Hepatocyte (in vitro differentiated cells): ENCODE measurements at regions not wholly inside any gene's neighbourhood (a gene's known extent, or its start where the extent isn't known, plus 50 kb on each side); places are given as distances from the start of the nearest gene placed in this dataset.

Experiments used
- CTCF ChIP-seq: fragments of 200-600 bp; sonication (generic); IDR thresholded peaks from 2 replicates; pipeline ENCODE4 v1.5.1; 2016; ENCODE audit warnings: antibody characterized with exemption, mild to moderate bottlenecking; ENCODE audit not compliant: poor library complexity
- EZH2 ChIP-seq: fragments of 200-600 bp; sonication (generic); IDR thresholded peaks from 2 replicates; pipeline ENCODE4 v1.6.1; 2016; ENCODE audit warnings: antibody characterized with exemption, mild to moderate bottlenecking, borderline replicate concordance

DNA sequence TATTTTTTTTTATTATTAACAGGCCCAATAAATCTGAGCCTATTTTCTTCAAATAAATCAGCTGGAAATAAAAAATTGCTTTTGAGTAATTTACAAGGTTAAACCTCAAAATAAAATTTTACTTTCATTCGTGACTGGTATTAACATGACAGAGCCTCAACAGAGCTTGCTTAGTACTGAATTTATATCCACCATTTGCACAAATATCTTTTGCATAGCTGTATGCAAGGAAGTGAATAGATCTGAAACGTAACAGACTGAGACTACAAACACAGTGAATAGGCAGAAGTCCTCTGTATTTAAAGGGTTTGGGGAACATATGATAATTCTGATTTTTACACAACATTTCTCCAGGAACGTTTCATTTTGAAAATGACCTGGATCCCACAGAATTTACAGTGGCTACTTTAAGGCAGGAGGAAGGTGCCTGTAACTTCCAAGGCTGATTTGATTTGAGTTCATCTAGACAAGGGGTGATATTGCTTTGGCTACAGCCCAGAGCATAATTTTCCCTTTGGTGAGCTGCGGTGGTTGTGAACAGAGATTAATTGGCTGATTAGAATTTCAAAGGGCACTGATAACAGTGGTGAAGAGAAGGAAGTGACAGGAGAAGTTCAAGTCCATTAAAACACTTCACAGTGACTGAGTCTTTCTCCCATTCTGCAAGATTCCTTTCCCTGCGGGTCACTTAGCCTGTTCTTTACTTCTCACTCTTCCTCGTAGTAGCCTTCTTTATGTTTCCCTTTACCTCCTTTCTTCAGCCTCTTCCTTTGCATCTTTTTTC is 121.2 kb upstream of the SASH1 start:
- TF ChIP-seq CTCF (no peak), EZH2 (no peak)
